Right ventricle myocardium superior (tissue), 1 donor: ENCODE measurements at regions not wholly inside any gene's neighbourhood (a gene's known extent, or its start where the extent isn't known, plus 50 kb on each side); places are given as distances from the start of the nearest gene placed in this dataset.

Experiments
- ATAC-seq: fragments of 200-7000 bp; cut with Tn5 transposase; one replicate; pipeline ENCODE4 v1.9.1; 2020; ENCODE audit warnings: mild to moderate bottlenecking; ENCODE audit not compliant: poor library complexity
- DNase-seq: peaks from one replicate; pipeline ENCODE4 v3.0.0-alpha.2; 2020
- intact Hi-C: fragments of 100-400 bp; cut with DNase I; formaldehyde crosslinking; loops from one replicate; pipeline ENCODE4 v1.11.2; 2022
- donor health status: DM: no; HTN: yes; CAD: no; lungs with severe emphysema.

- intact Hi-C loops, result no loop called here
- ATAC-seq (no peak), DNase-seq (no peak)
Observed at GRCh38 chr1:106722466-106722865, 334.0 kb upstream of the PRMT6 start.

DNA sequence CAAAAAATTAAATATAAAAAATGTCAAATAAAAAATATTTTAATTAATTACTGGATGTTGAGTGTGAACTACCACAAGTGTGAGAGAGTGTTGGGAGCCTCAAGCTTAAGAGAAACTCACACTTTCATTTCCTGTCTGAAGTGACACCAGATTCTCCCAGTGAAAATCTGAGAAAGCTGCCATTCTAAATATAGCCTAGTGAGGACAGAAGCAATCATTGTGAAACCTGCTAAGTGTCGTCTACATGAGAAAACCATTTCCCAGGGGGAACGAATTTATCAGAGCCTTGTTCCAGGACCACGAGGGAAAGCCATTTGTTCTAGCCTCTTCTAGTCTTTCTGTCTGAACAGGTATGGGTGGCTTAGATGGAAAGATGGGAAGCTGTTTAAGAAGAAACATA is 329.3 kb upstream of the PRMT6 start:
- no peak for DNase-seq
- intact Hi-C loops, result no loop called here

DNA sequence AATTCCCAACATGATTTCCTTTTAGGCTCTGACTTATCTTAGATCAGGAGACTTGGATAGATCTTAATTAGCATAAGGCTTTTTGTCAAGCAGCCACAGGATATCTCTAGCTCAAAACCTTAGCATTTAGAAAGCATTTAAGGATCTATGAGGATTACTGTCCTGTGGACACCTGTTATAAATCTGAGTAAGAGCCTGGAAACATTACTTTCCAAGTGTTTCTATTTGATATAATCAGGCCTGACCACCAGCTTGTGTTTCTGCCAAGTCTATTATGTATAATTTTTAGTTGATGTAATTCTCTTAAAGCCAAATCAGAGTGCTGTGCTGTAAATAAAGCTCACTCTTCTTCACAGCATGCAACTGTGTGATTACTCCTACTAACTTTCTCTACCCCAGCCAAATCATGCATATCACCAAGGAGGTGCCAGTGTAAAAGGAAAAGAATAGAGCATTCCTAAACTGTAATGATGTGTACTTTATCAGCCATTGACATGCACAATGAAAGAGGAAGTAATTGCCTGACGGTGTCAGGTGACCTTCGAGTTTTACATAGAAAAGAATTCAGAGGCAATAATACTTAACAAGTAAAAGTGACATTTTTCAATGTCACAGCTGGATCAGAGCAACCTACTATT is 309.9 kb upstream of the PRMT6 start:
- ATAC-seq, result no peak
- intact Hi-C loops, result no loop called here
- DNase-seq, result no peak

More for the DNA sequence above, 329.3 kb upstream of the PRMT6 start:
- ATAC-seq, result no peak

DNA sequence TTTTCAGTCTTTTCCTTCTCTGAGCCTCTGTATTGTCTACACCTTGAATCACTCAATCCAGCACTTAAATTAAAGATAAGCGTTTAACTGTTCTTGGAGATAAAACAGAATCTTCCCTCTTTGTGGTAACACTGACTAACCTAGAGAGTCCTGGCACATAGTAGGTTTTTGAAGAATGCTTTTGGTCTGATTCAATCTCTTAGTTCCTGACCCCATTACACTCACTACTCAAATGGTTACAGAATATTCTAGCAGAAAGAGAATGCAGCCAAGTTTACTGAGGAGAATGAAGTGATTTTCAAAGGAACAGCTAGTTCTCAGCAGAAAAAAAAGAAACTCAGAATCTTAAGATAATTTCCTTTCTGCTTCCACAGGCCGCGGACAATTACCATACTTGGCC is 309.2 kb upstream of the PRMT6 start:
- no peak for DNase-seq
- ATAC-seq, result no peak
- intact Hi-C loops, result no loop called here

DNA sequence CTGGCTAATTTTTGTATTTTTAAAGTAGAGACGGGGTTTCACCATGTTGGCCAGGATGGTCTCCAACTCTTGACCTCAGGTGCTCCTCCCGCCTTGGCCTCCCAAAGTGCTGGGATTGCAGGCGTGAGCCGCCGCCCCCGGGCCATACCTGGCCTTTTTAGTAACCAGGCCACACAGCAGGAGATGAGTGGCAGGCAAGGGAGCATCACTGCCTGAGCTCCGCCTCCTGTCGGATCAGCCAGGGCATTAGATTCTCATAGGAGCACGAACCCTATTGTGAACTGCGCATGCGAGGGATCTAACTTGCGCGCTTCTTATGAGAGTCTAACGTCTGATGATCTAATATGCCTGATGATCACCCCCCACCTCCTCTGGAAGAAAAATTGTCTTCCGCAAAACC is 308.7 kb upstream of the PRMT6 start:
- intact Hi-C loops, result no loop called here
- DNase-seq (peak; percentile 17), ATAC-seq (no peak)

- intact Hi-C loops, result no loop called here
- ATAC-seq (no peak), DNase-seq (no peak)
Observed at GRCh38 chr1:106748606-106749005, 307.9 kb upstream of the PRMT6 start.

DNA sequence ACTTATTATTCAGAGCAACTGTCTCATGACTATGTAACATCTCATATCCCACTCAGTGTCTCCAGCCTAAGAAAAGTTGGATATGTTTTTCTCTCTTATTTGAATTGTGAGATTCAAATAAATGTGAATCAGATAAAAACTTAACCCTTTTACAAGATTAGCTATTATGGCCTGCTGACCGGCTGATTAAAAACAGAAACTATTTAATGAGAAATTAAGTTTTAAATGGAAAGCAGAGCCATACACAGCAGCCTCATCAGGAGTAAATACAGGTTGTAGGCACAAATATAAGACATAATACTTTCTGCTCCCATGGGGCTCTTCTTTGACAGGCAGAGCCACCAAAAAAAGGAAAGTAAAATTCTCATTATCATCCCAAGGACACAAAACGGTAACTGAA is 307.0 kb upstream of the PRMT6 start:
- intact Hi-C loops, result no loop called here
- DNase-seq, result no peak
- no peak for ATAC-seq

GRCh38 chr1:106749906-106750305 is 306.6 kb upstream of the PRMT6 start:
- ATAC-seq (no peak), DNase-seq (no peak)
- intact Hi-C loops, result no loop called here

DNA sequence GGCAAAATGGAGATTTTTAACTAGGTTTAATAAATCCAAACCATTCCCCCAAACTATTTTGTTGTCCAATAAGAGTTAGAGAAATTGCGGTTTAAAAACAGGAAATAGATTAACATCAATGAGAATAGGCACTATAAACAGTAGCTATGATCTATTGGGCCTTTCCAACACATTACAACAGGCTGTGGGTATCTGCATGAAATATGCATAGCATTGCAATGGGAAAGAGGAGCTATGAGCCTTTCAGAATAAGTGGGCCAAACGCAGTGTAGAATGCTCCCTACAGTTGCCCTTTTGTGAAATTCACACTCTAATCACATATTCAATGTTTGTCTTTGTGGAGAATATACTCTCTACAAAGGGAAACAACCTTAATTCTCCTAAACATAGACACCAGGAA is 305.5 kb upstream of the PRMT6 start:
- intact Hi-C loops, result no loop called here
- DNase-seq (no peak), ATAC-seq (no peak)

DNA sequence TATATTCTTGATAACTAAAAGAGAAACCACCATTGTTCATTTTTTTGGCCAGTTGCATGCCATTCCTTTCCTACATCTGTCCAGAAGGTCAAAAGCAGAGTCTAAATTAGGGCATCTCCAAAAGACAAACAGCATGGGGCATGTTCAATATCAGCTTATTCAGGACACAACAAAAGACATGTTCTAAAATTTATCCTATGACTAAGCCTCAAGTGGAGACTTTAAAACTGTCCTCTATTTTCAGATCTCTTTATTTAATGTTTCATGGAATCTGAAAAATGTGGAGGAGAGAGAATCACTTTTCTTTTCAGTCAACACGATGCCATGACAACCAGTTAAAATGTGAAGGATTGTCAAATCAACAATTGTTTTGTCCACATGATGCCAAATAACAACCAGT is 303.4 kb upstream of the PRMT6 start:
- DNase-seq (no peak), ATAC-seq (no peak)
- intact Hi-C loops, result no loop called here

- intact Hi-C loops, result no loop called here
- ATAC-seq, result no peak
- no peak for DNase-seq
Observed at GRCh38 chr1:106754957-106755356, 301.5 kb upstream of the PRMT6 start.

DNA sequence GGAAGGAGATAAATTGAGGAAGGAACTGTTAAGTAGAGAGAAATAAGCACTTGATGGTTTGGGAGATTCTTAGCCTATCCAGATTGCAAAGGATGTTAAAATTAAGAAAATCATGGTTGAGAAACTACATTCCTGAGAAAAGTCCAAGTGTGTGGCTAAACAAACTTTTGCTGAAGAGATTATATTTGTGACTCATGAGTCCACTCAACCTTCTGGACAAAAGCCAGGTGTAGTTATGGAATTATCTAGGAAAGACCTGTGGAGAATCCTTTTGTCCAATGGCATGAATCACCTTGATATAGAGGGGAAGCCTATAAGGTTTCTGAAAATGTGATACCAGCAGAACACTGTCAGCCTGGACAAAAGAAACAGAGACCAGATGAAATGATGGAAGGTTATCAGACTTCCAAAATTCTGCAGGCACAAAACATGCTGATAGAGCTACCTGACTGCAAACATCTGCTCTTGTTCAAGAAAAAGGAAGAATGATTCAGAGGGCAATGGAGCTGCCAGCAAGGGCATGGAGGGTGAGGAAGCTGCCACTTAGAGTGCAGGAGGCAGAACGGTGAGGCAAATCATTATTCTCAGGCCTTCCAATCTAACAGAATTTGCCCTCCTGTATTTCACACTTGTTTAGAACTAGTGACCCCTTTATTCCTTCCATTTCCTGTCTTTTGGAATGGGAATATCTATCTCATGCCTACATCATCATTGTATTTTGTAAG is 300.6 kb upstream of the PRMT6 start:
- ATAC-seq (no peak), DNase-seq (no peak)
- intact Hi-C loops, result no loop called here

GRCh38 chr1:106756752-106757151 is 299.7 kb upstream of the PRMT6 start:
- no peak for ATAC-seq
- intact Hi-C loops, result no loop called here

DNA sequence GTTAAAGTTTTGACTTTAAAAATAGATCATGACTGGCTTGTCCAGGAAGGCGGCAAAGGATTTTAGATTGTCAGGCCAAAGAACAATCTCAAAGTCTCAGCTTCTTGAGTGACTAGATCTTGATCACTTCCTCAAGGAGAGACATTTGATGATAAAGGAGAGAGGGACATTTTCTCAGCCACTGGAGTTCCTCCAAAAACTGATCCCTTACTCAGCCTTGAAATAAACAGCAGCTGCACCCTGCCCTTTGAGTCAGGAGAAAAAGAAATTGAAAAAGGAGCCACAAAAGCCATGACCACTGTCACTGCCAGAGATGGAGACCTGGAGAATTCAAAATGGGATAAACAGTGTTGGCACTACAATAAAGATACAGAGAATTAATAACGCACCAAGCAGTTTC is 288.4 kb upstream of the PRMT6 start:
- DNase-seq (no peak), ATAC-seq (no peak)
- intact Hi-C loops, result no loop called here

More at GRCh38 chr1:106756752-106757151, 299.7 kb upstream of the PRMT6 start:
- no peak for DNase-seq

DNA sequence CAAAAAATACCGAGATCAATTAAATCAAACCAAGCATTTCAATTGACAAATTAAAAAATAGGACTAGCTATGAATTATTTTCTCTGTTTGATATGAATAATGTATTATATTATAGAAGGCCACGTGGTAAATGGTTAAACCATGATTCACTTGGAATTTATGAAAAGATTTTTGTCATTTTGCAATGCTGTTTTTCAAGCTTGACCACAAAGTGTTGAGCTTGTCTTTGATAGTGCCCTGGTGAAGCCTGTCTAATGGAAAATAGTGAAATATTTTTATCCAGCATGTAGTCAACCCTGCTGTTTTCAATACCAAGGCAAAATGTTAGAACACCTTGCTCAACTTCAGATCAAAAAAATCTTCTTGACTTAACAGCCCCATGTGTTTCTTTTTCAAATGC is 288.0 kb upstream of the PRMT6 start:
- DNase-seq, result no peak
- ATAC-seq, result no peak
- intact Hi-C loops, result no loop called here

- DNase-seq, result no peak
- intact Hi-C loops, result no loop called here
- no peak for ATAC-seq
Observed at GRCh38 chr1:106773206-106773605, 283.3 kb upstream of the PRMT6 start.

DNA sequence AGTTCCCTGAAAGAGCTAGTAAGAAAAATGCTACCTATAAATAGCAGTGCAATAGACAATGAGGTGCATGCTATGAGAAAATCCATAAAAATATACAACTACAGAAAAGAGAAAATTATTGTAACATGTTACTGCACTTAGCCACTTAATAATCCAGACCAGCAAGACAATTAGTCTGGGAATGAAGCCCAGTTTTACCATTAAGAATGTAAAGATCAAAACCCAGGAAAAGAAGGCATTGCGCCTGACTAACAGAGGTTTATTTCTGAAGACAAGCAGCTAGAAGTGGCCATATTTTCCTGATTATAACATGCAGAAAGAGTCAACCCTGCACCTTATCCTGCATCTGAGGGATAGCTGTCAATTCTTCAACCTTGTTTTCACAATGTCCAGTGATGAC is 276.4 kb upstream of the PRMT6 start:
- intact Hi-C loops, result no loop called here
- DNase-seq (no peak), ATAC-seq (no peak)

DNA sequence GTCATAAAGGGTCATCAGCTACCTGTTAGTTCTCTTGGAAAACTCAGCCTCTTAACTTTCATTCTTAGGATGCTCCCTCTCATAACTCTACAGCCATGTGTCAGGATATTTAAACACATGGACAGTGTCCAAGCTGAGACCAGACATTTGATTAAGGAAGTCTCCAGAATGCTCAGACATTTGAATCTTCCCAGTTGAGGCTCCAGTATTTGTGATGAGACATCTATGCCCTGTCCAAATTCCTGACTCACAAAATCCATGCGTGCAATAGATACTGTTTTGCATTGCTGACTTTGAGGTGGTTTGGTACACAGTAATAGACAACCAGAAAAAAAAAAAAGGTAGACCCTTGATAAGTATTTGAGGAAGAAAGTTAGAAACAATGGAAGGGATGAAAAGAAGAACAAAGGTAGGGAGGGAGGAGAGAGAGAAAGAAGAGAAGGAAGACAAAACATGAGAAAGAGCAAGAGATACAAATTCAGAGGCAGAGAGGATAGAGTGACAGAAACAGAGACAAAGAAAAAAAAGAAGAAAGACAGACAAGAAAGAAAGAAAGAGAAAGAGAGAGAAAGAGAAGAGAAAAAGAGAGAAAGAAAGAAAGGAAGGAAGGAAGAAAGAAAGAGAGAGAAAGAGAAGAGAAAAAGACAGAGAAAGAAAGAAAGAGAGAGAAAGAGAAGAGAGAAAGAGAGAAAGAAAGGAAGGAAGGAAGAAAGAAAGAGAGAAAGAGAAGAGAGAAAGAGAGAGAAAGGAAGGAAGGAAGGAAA is 275.5 kb upstream of the PRMT6 start:
- ATAC-seq, result no peak
- intact Hi-C loops, result no loop called here

DNA sequence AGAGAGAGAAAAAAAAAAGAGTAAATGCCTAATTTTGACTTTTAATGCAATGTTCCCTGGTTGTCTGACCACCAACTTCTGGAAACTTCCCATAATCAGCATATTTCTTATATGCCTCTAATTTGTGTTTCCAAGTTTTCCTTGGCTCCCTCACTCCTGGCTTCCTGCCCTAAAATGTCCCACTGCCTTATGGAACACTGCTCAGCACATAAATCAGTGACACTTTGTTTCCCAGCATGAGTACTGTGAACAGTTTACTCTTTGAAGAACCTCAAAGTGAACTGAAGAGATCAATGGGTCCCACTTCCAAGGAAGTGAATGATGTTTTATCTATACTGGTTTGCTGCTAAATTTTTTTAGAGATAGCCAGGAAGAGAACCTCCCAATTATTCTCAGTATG is 271.3 kb upstream of the PRMT6 start:
- ATAC-seq, result no peak
- intact Hi-C loops, result no loop called here
- no peak for DNase-seq

More for the DNA sequence above, 275.5 kb upstream of the PRMT6 start:
- no peak for DNase-seq

DNA sequence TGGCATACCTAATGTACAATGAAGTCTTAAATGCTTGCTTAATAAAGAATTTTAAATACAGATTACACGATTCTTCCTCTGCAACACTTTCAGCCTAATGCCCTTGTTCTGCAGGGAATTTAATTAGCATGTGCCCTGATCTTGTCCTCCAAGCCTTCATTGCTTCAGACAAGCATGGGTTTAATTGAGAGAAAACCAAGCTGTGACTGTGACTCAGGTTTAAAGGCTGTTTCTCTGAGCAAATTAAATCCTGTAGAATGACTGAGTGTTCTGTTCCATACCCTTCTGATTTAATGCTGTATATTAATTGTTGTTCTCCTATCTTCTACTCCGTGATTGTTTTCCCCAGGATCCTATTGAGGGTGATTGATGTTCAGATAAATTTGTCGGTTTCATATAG is 269.0 kb upstream of the PRMT6 start:
- DNase-seq (no peak), ATAC-seq (no peak)
- intact Hi-C loops, result no loop called here
